ENCODE measurements at regions not wholly inside any gene's neighbourhood (a gene's known extent, or its start where the extent isn't known, plus 50 kb on each side); places are given as distances from the start of the nearest gene placed in this dataset.
"Not testable (repeated sequence)": the region's sequence is repeated elsewhere in the genome, so short reads cannot be mapped to it uniquely, and the experiment has no call there.

- TF ChIP-seq CTCF (conservative IDR thresholded peaks at IDR 0.05) = no peak
- H3K27me3 Mint-ChIP-seq (ENCODE audit: low read depth) = peaks cover 3% of the 10 kb centered on the region
- H3K4me3 Mint-ChIP-seq = no peak overlapping the region
- H3K27ac Mint-ChIP-seq (ENCODE audit: unreplicated experiment) = no peak overlapping the region
- DNase-seq (ENCODE audit: low read depth, low spot score) = no peak
- peaks cover 12% of the 10 kb centered on the region for H3K9me3 Mint-ChIP-seq
- peaks cover 3% of the 10 kb centered on the region for H3K4me1 Mint-ChIP-seq
- H3K36me3 Mint-ChIP-seq (ENCODE audit: low read depth) = peaks cover 3% of the 10 kb centered on the region
These were observed 686.2 kb downstream of the METTL15 start for GRCh38 chr11:28794405-28794804.

- TF ChIP-seq CTCF (conservative IDR thresholded peaks at IDR 0.05) = no peak
- DNase-seq (ENCODE audit: low read depth, low spot score) = no peak
- H3K27ac Mint-ChIP-seq (ENCODE audit: unreplicated experiment) = no peak overlapping the region
- peaks cover 3% of the 10 kb centered on the region for H3K36me3 Mint-ChIP-seq (ENCODE audit: low read depth)
- H3K9me3 Mint-ChIP-seq = peaks cover 14% of the 10 kb centered on the region
- H3K4me3 Mint-ChIP-seq = no peak overlapping the region
- H3K27me3 Mint-ChIP-seq (ENCODE audit: low read depth) = peaks cover 3% of the 10 kb centered on the region
- peaks cover 10% of the 10 kb centered on the region for H3K4me1 Mint-ChIP-seq
These were observed 685.1 kb downstream of the METTL15 start for GRCh38 chr11:28793282-28793738.

GRCh38 chr11:28792856-28793255 is 684.7 kb downstream of the METTL15 start:
- H3K4me1 Mint-ChIP-seq = peaks cover 10% of the 10 kb centered on the region
- TF ChIP-seq CTCF (conservative IDR thresholded peaks at IDR 0.05) = no peak
- H3K27ac Mint-ChIP-seq (ENCODE audit: unreplicated experiment) = no peak overlapping the region
- no peak overlapping the region for H3K4me3 Mint-ChIP-seq
- H3K27me3 Mint-ChIP-seq (ENCODE audit: low read depth) = peaks cover 3% of the 10 kb centered on the region
- DNase-seq (ENCODE audit: low read depth, low spot score) = no peak
- peaks cover 3% of the 10 kb centered on the region for H3K36me3 Mint-ChIP-seq (ENCODE audit: low read depth)
- H3K9me3 Mint-ChIP-seq = peaks cover 15% of the 10 kb centered on the region

- H3K27ac Mint-ChIP-seq (ENCODE audit: unreplicated experiment); H3K27me3 Mint-ChIP-seq (ENCODE audit: low read depth); H3K4me1 Mint-ChIP-seq; DNase-seq (ENCODE audit: low read depth, low spot score); H3K36me3 Mint-ChIP-seq (ENCODE audit: low read depth); H3K4me3 Mint-ChIP-seq: not testable (repeated sequence)
- H3K9me3 Mint-ChIP-seq = peaks cover 18% of the 10 kb centered on the region
These were observed 679.7 kb downstream of the METTL15 start for GRCh38 chr11:28787897-28788296.

GRCh38 chr11:28777126-28777525 is 668.9 kb downstream of the METTL15 start:
- peaks cover 3% of the 10 kb centered on the region for H3K36me3 Mint-ChIP-seq (ENCODE audit: low read depth)

GRCh38 chr11:28773606-28774005 is 665.4 kb downstream of the METTL15 start:
- no peaks in the 10 kb centered on the region for H3K27me3 Mint-ChIP-seq (ENCODE audit: low read depth)
- H3K4me3 Mint-ChIP-seq = no peak overlapping the region
- H3K9me3 Mint-ChIP-seq = peaks cover 4% of the 10 kb centered on the region
- peaks cover 3% of the 10 kb centered on the region for H3K36me3 Mint-ChIP-seq (ENCODE audit: low read depth)
- DNase-seq (ENCODE audit: low read depth, low spot score) = no peak
- TF ChIP-seq CTCF (conservative IDR thresholded peaks at IDR 0.05) = no peak
- H3K4me1 Mint-ChIP-seq = no peaks in the 10 kb centered on the region
- H3K27ac Mint-ChIP-seq (ENCODE audit: unreplicated experiment) = no peak overlapping the region

More at GRCh38 chr11:28777126-28777525, 668.9 kb downstream of the METTL15 start:
- Mint-ChIP-seq H3K4me3 (no peak overlapping the region), H3K9me3 (peaks cover 4% of the 10 kb centered on the region), H3K27me3 (ENCODE audit: low read depth) (no peaks in the 10 kb centered on the region), H3K4me1 (no peaks in the 10 kb centered on the region), H3K27ac (ENCODE audit: unreplicated experiment) (no peak overlapping the region)
- DNase-seq (ENCODE audit: low read depth, low spot score) = no peak
- no peak for TF ChIP-seq CTCF (conservative IDR thresholded peaks at IDR 0.05)
